ENCODE measurements at regions not wholly inside any gene's neighbourhood (a gene's known extent, or its start where the extent isn't known, plus 50 kb on each side); places are given as distances from the start of the nearest gene placed in this dataset.

DNA sequence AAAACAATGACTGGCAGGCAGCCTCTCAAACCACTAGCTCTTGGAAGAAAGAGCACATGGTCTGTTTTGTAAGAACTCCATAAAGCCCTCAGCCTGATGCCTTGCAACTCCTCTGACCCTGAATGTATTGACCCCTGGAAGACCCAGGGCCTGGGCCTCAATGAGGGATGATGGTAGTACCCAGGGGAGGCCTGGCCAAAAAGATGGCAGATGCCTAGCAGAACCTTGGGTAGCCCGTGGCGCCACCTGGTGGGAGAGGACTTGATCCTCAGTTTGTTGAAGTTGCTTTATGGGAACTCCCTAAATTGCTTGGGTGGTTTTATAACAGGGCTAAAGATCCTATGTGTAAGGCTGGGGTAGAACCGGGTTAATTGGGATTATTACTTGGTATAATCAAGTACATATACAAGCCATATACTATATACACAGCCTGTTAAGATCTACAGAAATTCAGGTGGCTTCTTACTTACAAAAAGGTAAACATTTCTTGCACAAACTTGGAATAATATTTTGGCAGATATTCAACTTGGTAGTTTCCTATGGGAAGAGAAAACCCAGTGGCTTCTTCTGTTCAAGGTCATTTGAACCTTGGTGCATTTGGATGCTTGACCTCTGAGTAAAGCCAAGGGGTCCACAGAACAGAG is 95.8 kb upstream of the CACUL1 start:
- TF ChIP-seq, protein P1, sequence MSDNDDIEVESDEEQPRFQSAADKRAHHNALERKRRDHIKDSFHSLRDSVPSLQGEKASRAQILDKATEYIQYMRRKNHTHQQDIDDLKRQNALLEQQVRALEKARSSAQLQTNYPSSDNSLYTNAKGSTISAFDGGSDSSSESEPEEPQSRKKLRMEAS (IDR thresholded peaks at IDR 0.05; ENCODE audit: low read depth): no peak
- TF ChIP-seq RCOR1 (IDR thresholded peaks at IDR 0.05; ENCODE audit: low read length) (no peak), EP300 (IDR thresholded peaks at IDR 0.05; ENCODE audit: borderline replicate concordance in 1 of 2, low read depth in 1 of 2, low read length in 1 of 2) (no peak), POLR2AphosphoS5 (IDR thresholded peaks at IDR 0.05; ENCODE audit: low read depth, low read length) (no peak)
